ENCODE measurements at regions not wholly inside any gene's neighbourhood (a gene's known extent, or its start where the extent isn't known, plus 50 kb on each side); places are given as distances from the start of the nearest gene placed in this dataset.

- peaks cover 26% of the 10 kb centered on the region for H3K27me3 Mint-ChIP-seq (ENCODE audit: unreplicated experiment)
- H3K4me1 Mint-ChIP-seq (ENCODE audit: unreplicated experiment), result no peaks in the 10 kb centered on the region
- H3K27ac Mint-ChIP-seq (ENCODE audit: unreplicated experiment), result no peak overlapping the region
- DNase-seq (ENCODE audit: extremely low spot score, unreplicated experiment), result no peak
- no peaks in the 10 kb centered on the region for H3K36me3 Mint-ChIP-seq (ENCODE audit: unreplicated experiment)
- H3K4me3 Mint-ChIP-seq (ENCODE audit: unreplicated experiment), result no peak overlapping the region
- no peak for TF ChIP-seq CTCF (IDR thresholded peaks at IDR 0.05)
- H3K9me3 Mint-ChIP-seq (ENCODE audit: unreplicated experiment), result no peaks in the 10 kb centered on the region
These were observed 309.2 kb downstream of the FGFR2 start for GRCh38 chr10:121288864-121289661.

DNA sequence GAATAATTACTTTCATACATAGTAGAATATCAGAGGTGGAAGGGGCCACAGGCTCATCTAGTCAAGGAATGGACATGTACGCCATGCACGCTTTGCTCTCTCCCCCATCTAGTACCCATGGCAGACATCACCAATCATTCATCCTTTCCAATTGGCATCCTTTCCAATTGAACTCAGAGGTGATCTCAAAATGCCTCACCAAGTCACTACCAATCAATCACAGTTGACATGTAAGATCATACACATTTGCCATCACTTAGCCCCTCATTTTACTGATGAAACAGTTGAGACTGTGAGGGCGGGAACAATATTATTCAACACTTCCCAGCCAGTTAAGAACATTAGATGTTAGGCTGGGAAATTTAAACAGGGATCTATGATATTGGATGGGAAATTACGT, 308.4 kb downstream of the FGFR2 start:
- Mint-ChIP-seq H3K36me3 (ENCODE audit: unreplicated experiment) (no peaks in the 10 kb centered on the region), H3K4me3 (ENCODE audit: unreplicated experiment) (no peak overlapping the region), H3K27me3 (ENCODE audit: unreplicated experiment) (peaks cover 26% of the 10 kb centered on the region), H3K9me3 (ENCODE audit: unreplicated experiment) (no peaks in the 10 kb centered on the region), H3K4me1 (ENCODE audit: unreplicated experiment) (no peaks in the 10 kb centered on the region), H3K27ac (ENCODE audit: unreplicated experiment) (no peak overlapping the region)
- no peak for DNase-seq (ENCODE audit: extremely low spot score, unreplicated experiment)
- TF ChIP-seq CTCF (IDR thresholded peaks at IDR 0.05), result no peak

DNA sequence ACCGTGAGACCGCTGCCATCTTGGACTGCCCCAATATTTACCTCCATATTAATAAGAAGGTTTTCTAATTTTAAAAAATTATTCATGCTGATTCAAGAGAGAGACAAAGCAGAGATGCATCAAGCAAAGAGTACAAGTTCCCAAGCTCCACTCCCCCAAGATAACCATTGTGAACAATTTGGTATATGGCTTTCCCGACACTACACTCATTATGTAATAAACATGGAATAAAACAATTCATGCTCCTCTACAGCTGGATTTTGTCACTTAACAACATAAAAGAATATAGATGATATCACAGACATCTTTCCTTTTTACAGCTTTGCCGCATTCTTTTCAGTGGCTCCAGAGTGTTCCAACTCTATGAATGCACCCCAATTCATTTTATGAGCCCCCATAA, 307.6 kb downstream of the FGFR2 start:
- no peak overlapping the region for H3K27ac Mint-ChIP-seq (ENCODE audit: unreplicated experiment)
- H3K27me3 Mint-ChIP-seq (ENCODE audit: unreplicated experiment), result peaks cover 26% of the 10 kb centered on the region
- H3K4me3 Mint-ChIP-seq (ENCODE audit: unreplicated experiment), result no peak overlapping the region
- no peaks in the 10 kb centered on the region for H3K4me1 Mint-ChIP-seq (ENCODE audit: unreplicated experiment)
- no peak for DNase-seq (ENCODE audit: extremely low spot score, unreplicated experiment)
- H3K9me3 Mint-ChIP-seq (ENCODE audit: unreplicated experiment), result no peaks in the 10 kb centered on the region
- no peak for TF ChIP-seq CTCF (IDR thresholded peaks at IDR 0.05)
- no peaks in the 10 kb centered on the region for H3K36me3 Mint-ChIP-seq (ENCODE audit: unreplicated experiment)

DNA sequence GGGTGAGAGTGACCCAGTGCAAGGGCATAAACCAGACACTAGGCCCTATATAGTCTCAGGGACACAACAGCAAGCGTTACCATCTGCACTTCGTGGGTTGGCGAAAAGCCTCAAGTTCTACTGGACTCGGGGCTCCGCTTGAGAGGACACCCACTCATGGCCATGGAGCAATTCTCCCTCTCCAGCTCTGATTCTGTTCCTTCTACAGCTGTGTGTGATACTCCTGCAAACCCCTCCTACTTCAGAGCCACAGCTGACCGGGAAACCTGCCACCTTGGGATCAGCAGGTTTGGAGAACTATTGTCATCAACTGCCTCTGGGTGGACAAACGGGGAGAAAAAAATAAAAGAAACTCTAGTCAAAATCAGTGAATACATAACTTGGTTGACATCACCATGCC, 306.9 kb downstream of the FGFR2 start:
- Mint-ChIP-seq H3K36me3 (ENCODE audit: unreplicated experiment) (no peaks in the 10 kb centered on the region), H3K4me1 (ENCODE audit: unreplicated experiment) (no peaks in the 10 kb centered on the region), H3K9me3 (ENCODE audit: unreplicated experiment) (no peaks in the 10 kb centered on the region), H3K27me3 (ENCODE audit: unreplicated experiment) (peaks cover 26% of the 10 kb centered on the region), H3K27ac (ENCODE audit: unreplicated experiment) (no peak overlapping the region), H3K4me3 (ENCODE audit: unreplicated experiment) (no peak overlapping the region)
- no peak for TF ChIP-seq CTCF (IDR thresholded peaks at IDR 0.05)
- DNase-seq (ENCODE audit: extremely low spot score, unreplicated experiment), result no peak

GRCh38 chr10:121291823-121292222, 306.4 kb downstream of the FGFR2 start:
- H3K27ac Mint-ChIP-seq (ENCODE audit: unreplicated experiment), result no peak overlapping the region
- H3K27me3 Mint-ChIP-seq (ENCODE audit: unreplicated experiment), result peaks cover 26% of the 10 kb centered on the region
- H3K4me1 Mint-ChIP-seq (ENCODE audit: unreplicated experiment), result no peaks in the 10 kb centered on the region
- DNase-seq (ENCODE audit: extremely low spot score, unreplicated experiment), result no peak
- H3K4me3 Mint-ChIP-seq (ENCODE audit: unreplicated experiment), result no peak overlapping the region
- no peaks in the 10 kb centered on the region for H3K9me3 Mint-ChIP-seq (ENCODE audit: unreplicated experiment)
- H3K36me3 Mint-ChIP-seq (ENCODE audit: unreplicated experiment), result no peaks in the 10 kb centered on the region
- TF ChIP-seq CTCF (IDR thresholded peaks at IDR 0.05), result no peak
